Effector memory CD4-positive, alpha-beta T cell (primary cell): ENCODE measurements at regions not wholly inside any gene's neighbourhood (a gene's known extent, or its start where the extent isn't known, plus 50 kb on each side); places are given as distances from the start of the nearest gene placed in this dataset.

ENCODE experiments used
- DNase-seq, 3 donors: peaks; one replicate each; pipeline ENCODE4 v3.0.0-alpha.2; 2020
- H3K27ac ChIP-seq: 2 replicates; pipeline ENCODE4 v1.7.0; 2013; ENCODE audit warnings: mild to moderate bottlenecking, low read length, moderate library complexity; ENCODE audit not compliant: insufficient read depth, poor library complexity, severe bottlenecking
- H3K27me3 ChIP-seq: replicated peaks from 2 replicates; pipeline ENCODE4 v1.7.0; 2013; ENCODE audit warnings: mild to moderate bottlenecking, low read length; ENCODE audit not compliant: insufficient read depth, control insufficient read depth, poor library complexity, severe bottlenecking
- H3K36me3 ChIP-seq: 2 replicates; pipeline ENCODE4 v1.7.0; 2013; ENCODE audit warnings: mild to moderate bottlenecking, low read length, moderate library complexity; ENCODE audit not compliant: control insufficient read depth, insufficient read depth
- H3K4me1 ChIP-seq: 2 replicates; pipeline ENCODE4 v1.7.0; 2013; ENCODE audit warnings: low read length, mild to moderate bottlenecking; ENCODE audit not compliant: control insufficient read depth, insufficient read depth, poor library complexity, severe bottlenecking
- H3K4me3 ChIP-seq: 2 replicates; pipeline ENCODE4 v1.7.0; 2013; ENCODE audit warnings: low read length, low read depth, mild to moderate bottlenecking; ENCODE audit not compliant: insufficient read depth, poor library complexity, severe bottlenecking
- H3K9me3 ChIP-seq: 2 replicates; pipeline ENCODE4 v1.7.0; 2013; ENCODE audit warnings: mild to moderate bottlenecking, low read length, moderate library complexity; ENCODE audit not compliant: control insufficient read depth

- no peak for DNase-seq
- H3K4me1 ChIP-seq, result no peaks in the 10 kb centered on the region
- no peak overlapping the region for H3K4me3 ChIP-seq
- no peak overlapping the region for H3K27ac ChIP-seq
- H3K36me3 ChIP-seq, result no peaks in the 10 kb centered on the region
- H3K27me3 ChIP-seq, result peaks cover 4% of the 10 kb centered on the region
- no peaks in the 10 kb centered on the region for H3K9me3 ChIP-seq
These were observed 62.9 kb downstream of the GLRX5 start for GRCh38 chr14:95597784-95598211.

GRCh38 chr14:95601650-95602049 is 66.8 kb downstream of the GLRX5 start:
- H3K36me3 ChIP-seq, result no peaks in the 10 kb centered on the region
- H3K4me1 ChIP-seq, result no peaks in the 10 kb centered on the region
- no peak overlapping the region for H3K27ac ChIP-seq
- H3K9me3 ChIP-seq, result no peaks in the 10 kb centered on the region
- peaks cover 4% of the 10 kb centered on the region for H3K27me3 ChIP-seq
- no peak for DNase-seq
- no peak overlapping the region for H3K4me3 ChIP-seq

DNA sequence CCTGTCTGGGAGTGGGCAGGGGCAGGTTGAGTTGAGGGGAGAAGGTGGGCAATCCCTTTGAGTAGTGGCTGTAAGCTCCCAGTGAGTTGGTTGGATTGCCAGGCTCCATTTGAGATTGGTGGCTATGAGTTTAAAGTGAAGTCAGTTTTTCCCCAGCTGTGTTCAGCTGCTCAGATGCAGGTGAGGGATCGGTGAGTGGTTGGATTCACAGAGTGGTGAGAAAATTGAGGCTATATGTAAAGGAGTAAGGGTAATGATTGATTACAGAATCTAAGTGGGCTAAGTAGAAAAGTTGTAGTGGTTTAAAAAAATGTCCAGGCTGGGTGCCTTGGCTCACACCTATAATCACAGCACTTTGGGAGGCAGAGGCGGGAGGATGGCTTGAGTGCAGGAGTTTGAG is 68.6 kb downstream of the GLRX5 start:
- Histone ChIP-seq H3K9me3 (no peaks in the 10 kb centered on the region), H3K4me1 (no peaks in the 10 kb centered on the region), H3K36me3 (no peaks in the 10 kb centered on the region), H3K27me3 (peaks cover 4% of the 10 kb centered on the region), H3K4me3 (no peak overlapping the region), H3K27ac (no peak overlapping the region)
- no peak for DNase-seq

- Histone ChIP-seq H3K4me1 (no peaks in the 10 kb centered on the region), H3K27ac (no peak overlapping the region), H3K9me3 (no peaks in the 10 kb centered on the region), H3K36me3 (no peaks in the 10 kb centered on the region), H3K27me3 (no peaks in the 10 kb centered on the region), H3K4me3 (no peak overlapping the region)
- no peak for DNase-seq
These were observed 71.4 kb downstream of the GLRX5 start for GRCh38 chr14:95606266-95606665.

GRCh38 chr14:95608637-95609235 is 73.9 kb downstream of the GLRX5 start:
- no peaks in the 10 kb centered on the region for H3K36me3 ChIP-seq
- DNase-seq, result no peak
- no peaks in the 10 kb centered on the region for H3K4me1 ChIP-seq
- no peaks in the 10 kb centered on the region for H3K27me3 ChIP-seq
- no peak overlapping the region for H3K4me3 ChIP-seq
- no peak overlapping the region for H3K27ac ChIP-seq
- H3K9me3 ChIP-seq, result no peaks in the 10 kb centered on the region

GRCh38 chr14:95609398-95609990 is 74.6 kb downstream of the GLRX5 start:
- H3K27me3 ChIP-seq, result no peaks in the 10 kb centered on the region
- no peaks in the 10 kb centered on the region for H3K9me3 ChIP-seq
- no peaks in the 10 kb centered on the region for H3K36me3 ChIP-seq
- H3K4me3 ChIP-seq, result no peak overlapping the region
- DNase-seq, result no peak
- H3K27ac ChIP-seq, result no peak overlapping the region
- no peaks in the 10 kb centered on the region for H3K4me1 ChIP-seq

GRCh38 chr14:95611293-95611880 is 74.8 kb upstream of the TCL1B start:
- no peaks in the 10 kb centered on the region for H3K36me3 ChIP-seq
- DNase-seq, result no peak
- H3K4me1 ChIP-seq, result no peaks in the 10 kb centered on the region
- no peak overlapping the region for H3K4me3 ChIP-seq
- H3K27me3 ChIP-seq, result no peaks in the 10 kb centered on the region
- no peak overlapping the region for H3K27ac ChIP-seq
- H3K9me3 ChIP-seq, result no peaks in the 10 kb centered on the region

DNA sequence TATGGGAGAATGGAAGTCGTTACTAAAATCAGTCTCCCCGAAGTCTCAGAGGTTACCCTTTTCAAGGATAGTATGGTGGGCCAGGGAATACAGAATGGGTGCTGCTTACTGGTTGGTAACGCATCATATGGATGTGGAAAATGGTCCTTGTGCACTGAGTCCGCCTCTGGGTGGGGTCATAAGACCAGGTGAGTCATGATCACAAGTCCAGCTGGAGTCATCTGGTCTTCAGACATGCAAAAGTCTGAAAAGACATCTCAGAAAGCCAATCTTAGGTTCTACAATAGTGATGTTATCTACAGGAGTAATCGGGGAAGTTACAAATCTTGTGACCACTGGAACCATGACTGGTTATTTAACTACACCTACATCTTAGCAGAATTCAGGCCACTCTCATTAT is 71.9 kb upstream of the TCL1B start:
- H3K36me3 ChIP-seq, result no peaks in the 10 kb centered on the region
- H3K27ac ChIP-seq, result no peak overlapping the region
- no peaks in the 10 kb centered on the region for H3K27me3 ChIP-seq
- H3K4me1 ChIP-seq, result no peaks in the 10 kb centered on the region
- no peak overlapping the region for H3K4me3 ChIP-seq
- no peak for DNase-seq
- no peaks in the 10 kb centered on the region for H3K9me3 ChIP-seq

DNA sequence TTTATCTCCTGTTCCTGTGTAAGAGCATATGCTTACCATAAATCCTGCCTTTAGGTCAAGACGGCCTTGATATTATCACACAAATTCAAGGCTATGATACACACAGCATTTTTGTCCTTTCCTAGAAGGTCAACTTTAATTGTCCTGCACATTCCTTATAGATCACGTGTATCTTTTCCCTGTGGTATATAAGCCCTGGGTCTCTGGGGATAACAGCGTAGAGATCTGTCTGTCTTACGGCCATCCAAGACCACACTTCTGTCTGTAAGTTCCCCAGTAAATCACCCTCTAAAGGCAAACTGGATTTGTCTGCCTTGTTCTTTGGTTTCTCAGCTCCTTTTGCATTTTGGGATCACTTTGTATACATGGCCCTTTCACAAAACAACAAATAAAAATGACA is 69.5 kb upstream of the TCL1B start:
- Histone ChIP-seq H3K9me3 (no peaks in the 10 kb centered on the region), H3K4me1 (no peaks in the 10 kb centered on the region), H3K27ac (no peak overlapping the region), H3K36me3 (no peaks in the 10 kb centered on the region), H3K4me3 (no peak overlapping the region), H3K27me3 (no peaks in the 10 kb centered on the region)
- no peak for DNase-seq

DNA sequence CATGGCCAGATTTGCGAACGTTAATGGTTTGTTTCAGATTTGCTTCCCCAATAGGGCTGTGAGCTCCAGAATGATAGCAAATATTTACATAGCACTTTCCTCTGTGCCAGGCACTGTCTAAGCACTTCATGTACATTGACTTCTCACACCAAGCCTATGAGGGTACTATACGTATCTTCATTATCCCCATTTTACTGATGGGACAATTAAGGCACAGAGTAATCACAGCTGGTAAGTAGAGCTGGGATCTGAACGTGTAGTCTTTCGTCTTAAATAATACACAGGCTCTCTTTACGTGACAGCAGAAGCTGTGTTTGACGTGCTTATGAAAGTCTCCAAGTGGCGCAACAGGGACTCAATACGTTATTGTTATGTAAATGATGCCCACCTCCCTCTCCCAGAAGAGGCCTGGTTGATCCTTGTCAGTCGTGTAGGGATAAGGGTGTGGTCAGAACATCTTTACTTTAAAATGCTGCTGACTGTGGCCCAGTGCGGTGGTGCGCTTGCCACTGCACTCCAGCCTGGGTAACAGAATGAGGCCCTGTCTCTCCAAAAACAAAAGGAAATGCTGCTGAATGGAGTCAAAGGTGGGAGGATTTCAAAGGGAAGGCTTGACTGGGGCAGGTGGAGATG is 66.3 kb upstream of the TCL1B start:
- Histone ChIP-seq H3K4me3 (no peak overlapping the region), H3K27ac (no peak overlapping the region), H3K9me3 (no peaks in the 10 kb centered on the region), H3K4me1 (no peaks in the 10 kb centered on the region), H3K27me3 (no peaks in the 10 kb centered on the region), H3K36me3 (no peaks in the 10 kb centered on the region)
- no peak for DNase-seq
